ENCODE measurements at regions not wholly inside any gene's neighbourhood (a gene's known extent, or its start where the extent isn't known, plus 50 kb on each side); places are given as distances from the start of the nearest gene placed in this dataset.

- TF ChIP-seq CTCF (conservative IDR thresholded peaks at IDR 0.05) (no peak), ZFX (IDR thresholded peaks at IDR 0.05) (no peak)
Measured at GRCh38 chr2:216761133-216761532, 65.8 kb upstream of the IGFBP5 start.

Data from C4-2B (cell line).